GM10266 (cell line): ENCODE measurements at regions not wholly inside any gene's neighbourhood (a gene's known extent, or its start where the extent isn't known, plus 50 kb on each side); places are given as distances from the start of the nearest gene placed in this dataset.
"Not testable (repeated sequence)": the region's sequence is repeated elsewhere in the genome, so short reads cannot be mapped to it uniquely, and the experiment has no call there.

Source experiments
- DNase-seq: peaks from one replicate; pipeline ENCODE4 v3.0.0; 2012; ENCODE audit errors: extremely low spot score
- CTCF ChIP-seq: IDR thresholded peaks from 2 replicates; pipeline ENCODE4 v1.5.1; 2012; ENCODE audit warnings: mild to moderate bottlenecking, low read depth; ENCODE audit not compliant: control insufficient read depth, insufficient read depth; ENCODE audit errors: missing control alignments

DNA sequence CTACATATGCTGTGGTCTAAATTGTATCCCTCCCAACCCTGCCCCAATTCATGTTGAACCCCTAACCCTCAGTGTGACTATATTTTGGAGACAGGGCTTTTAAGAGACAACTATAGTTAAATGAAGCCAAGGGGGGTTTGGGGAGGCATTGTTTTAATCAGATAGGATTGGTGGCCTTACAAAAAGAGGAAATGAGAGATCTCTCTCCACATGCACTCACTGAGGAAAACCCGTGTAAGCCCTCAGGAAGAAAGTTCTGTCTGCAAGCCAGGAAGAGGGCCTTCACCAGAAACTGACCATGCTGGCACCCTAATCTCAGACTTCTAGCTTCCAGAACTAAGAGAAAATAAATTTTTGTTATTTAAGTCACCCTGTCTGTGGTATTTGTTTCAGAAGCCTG lies 276.7 kb downstream of the KIF20B start:
- DNase-seq: no peak

GRCh38 chr10:89979726-89980125 lies 278.3 kb downstream of the KIF20B start:
- no peak for DNase-seq
- no peak for TF ChIP-seq CTCF

More for the DNA sequence above, 276.7 kb downstream of the KIF20B start:
- no peak for TF ChIP-seq CTCF

- no peak for TF ChIP-seq CTCF
- DNase-seq: no peak
These were observed 278.8 kb downstream of the KIF20B start for GRCh38 chr10:89980166-89980565.

GRCh38 chr10:89981891-89982290 lies 280.5 kb downstream of the KIF20B start:
- DNase-seq: no peak
- no peak for TF ChIP-seq CTCF

DNA sequence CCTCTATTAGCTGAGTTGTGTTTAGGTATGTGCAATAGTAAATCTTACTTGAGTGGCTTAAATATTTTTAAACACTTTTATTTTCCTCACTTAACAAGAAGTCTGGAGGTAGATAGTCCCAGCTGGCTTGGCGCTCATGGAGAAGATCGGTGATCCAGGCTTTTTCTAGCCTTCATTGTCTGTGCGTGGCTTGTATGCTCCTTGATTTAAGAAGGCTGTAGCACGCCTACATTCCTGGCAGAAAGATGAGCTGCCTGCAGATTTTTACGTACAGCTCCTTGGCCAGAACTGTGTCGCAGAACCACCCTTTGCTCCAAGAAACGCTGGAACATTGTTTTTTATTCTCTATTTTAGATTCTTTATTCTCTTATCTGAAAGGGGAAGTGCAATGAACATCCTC lies 284.1 kb downstream of the KIF20B start:
- no peak for DNase-seq
- TF ChIP-seq CTCF: no peak

GRCh38 chr10:89988361-89988760 lies 287.0 kb downstream of the KIF20B start:
- DNase-seq: not testable (repeated sequence)

GRCh38 chr10:89992575-89992974 lies 291.2 kb downstream of the KIF20B start:
- no peak for TF ChIP-seq CTCF
- no peak for DNase-seq

GRCh38 chr10:90007226-90007625 lies 305.8 kb downstream of the KIF20B start:
- no peak for DNase-seq
- TF ChIP-seq CTCF: no peak

DNA sequence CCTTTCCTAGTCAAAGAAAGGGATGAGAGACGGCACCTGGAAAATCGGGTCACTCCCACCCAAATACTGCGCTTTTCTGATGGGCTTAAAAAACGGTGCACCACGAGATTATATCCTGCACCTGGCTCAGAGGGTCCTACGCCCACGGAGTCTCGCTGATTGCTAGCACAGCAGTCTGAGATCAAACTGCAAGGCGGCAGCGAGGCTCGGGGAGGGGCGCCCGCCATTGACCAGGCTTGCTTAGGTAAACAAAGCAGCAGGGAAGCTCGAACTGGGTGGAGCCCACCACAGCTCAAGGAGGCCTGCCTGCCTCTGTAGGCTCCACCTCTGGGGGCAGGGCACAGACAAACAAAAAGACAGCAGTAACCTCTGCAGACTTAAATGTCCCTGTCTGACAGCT lies 309.9 kb downstream of the KIF20B start:
- not testable (repeated sequence) for DNase-seq
